Stimulated activated CD8-positive, alpha-beta memory T cell treated with anti-CD3 and anti-CD28 coated beads, Interleukin-4, amount 100 ng/mL, for 1 hour (primary cell): ENCODE measurements at regions not wholly inside any gene's neighbourhood (a gene's known extent, or its start where the extent isn't known, plus 50 kb on each side); places are given as distances from the start of the nearest gene placed in this dataset.

Experiments
- DNase-seq, 2 donors: peaks; one replicate each; pipeline ENCODE4 v3.0.0-alpha.2; 2020; ENCODE audit warnings: low read depth in 2 of 2, low spot score in 1 of 2

DNA sequence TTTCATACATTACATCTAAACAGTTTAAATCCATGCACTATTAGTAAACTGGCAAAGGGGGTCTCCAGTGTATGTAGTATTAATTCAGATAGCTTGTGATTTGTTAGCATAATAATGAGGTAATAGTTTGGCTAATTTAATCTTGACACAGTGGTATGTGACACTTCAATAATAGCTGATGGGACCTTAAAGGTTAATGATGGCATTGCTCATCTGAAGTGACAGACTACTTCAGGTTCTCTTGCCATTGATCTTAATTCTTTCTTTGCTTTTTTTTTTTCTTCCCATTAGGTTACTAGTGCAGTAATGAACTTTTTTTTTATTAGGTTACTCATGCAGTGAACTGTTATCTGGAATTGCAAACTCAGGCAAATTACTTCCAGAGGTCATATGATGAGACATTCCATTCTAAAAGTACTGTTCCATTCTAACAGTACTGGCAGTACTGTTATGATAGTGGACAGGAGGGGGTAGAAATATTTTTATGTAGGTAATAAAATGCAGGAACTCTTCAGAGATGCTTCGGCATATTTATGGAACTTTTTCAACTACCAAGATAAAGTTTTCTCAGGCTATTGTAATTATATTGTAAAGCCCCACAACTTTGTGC is 911.3 kb upstream of the LCORL start:
- DNase-seq, result no peak

DNA sequence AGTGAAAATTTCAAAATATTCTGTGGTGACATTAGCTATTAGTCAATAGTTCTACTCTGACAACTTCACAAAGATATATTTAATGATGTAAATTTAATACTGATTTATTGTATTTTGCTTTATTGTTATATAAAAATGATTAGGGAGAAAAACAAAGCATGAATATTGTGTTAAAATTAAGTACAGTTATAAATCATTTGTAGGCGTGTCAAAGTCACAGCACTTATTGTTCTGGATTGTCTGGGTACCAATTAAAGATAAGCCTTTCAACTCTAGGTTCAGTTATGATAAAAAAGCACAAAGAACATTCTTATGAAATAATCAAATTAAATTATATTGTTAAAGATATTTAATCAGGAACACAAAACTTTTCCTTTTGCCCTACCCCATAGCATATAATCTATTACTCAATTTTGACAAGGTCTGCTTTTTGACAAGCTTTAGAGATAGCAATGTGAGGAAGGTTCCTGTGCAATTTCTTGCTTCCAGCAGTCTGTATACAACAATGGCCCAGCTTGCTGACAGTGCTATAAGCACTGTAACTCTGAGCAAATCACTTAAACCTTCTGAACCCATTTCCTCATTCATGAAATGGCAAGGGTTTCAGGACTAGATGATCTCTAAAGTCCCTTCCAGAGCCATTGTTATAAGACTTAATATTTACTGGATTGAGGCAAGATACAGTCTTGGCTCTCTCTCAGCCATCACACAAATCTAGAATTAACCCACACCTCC is 910.3 kb upstream of the LCORL start:
- no peak for DNase-seq

DNA sequence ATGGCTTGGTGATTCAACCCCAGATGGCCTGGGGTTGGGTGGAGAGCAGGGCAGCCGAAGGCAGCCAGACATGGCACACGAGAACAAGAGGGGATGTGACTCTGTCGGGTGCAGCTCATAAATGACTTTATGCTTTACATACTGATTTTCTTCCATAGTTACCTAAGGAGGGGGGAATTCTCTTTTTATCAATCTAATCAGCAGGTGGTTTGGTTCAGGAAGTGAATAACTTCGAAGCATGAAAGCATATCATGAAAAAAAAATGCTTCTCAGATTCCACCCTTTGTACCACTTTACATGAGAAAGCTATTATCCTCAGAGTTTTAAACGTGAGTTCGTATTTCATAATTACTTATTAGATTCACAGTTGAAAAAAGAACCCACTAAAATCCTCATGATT is 908.9 kb upstream of the LCORL start:
- no peak for DNase-seq

DNA sequence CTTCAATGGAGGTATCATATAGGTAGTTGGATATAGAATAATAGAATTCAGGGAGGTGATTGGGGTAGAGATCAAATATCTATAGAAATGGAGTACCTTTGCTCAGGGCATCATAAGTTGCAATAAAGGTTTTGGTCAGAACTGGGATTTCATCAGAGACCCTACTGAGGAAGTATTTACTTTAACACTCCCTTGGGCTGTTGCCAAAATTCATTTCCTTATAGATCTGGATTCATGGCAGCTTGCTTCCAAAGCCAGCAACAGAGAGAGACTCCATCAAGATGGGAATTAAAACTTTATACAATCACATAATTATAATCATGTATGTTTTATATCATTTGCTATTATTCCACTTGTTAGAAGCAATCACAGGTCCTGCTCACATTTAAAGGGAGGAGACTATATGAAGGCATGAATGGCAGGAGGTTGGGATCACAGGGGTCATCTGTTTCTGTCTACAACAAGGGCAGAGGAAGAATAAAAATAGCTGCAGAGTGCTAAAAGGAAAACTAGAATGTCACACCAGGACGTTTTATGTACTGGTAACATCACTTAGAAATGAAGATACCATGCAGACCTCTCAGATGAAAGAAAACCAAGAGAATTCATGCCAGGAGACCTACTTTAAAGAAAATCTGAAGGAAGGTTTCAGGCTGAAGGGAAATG is 902.1 kb upstream of the LCORL start:
- DNase-seq, result no peak

- no peak for DNase-seq
Observed at GRCh38 chr4:18917689-18918088, 896.1 kb upstream of the LCORL start.

GRCh38 chr4:18914182-18914581 is 892.6 kb upstream of the LCORL start:
- DNase-seq, result no peak

DNA sequence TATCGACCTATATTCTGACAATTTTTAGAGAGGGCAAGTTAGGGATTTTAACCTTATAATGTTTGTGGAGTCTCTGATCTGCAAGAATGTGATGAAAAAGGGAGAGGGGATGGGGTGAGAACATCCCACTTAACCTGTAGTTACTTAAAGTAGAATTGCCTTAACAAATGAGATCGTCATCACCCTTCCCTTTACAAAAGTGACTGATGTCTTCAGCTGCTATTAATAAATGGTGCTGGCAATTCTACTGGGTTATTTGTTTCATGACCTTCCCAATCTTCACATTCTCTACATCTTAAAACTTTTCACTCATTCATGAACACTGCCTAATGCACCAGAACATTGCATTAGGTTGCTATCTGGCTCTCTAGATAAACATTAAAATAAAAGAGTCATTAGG is 873.4 kb upstream of the LCORL start:
- DNase-seq, result no peak

DNA sequence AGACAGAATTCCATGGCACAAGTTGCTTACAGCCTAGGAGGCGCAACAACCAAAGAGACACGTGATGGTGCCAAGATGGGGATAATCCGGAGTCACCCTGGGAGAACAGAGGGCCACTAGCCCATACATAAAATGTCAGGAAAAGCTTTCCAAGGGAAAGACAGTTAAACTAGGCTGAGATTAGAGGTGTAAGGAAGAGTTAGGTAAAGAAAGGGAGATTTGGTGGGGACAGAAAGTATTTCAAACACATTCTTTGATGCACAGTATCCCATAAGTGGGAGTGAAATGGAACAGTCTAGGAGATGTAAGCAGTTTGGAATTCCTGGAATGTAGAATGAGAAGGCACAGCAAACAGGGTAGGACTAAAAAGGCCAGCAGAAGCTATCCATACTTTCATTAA is 860.9 kb upstream of the LCORL start:
- DNase-seq, result no peak

GRCh38 chr4:18881556-18881955 is 860.0 kb upstream of the LCORL start:
- DNase-seq, result no peak

DNA sequence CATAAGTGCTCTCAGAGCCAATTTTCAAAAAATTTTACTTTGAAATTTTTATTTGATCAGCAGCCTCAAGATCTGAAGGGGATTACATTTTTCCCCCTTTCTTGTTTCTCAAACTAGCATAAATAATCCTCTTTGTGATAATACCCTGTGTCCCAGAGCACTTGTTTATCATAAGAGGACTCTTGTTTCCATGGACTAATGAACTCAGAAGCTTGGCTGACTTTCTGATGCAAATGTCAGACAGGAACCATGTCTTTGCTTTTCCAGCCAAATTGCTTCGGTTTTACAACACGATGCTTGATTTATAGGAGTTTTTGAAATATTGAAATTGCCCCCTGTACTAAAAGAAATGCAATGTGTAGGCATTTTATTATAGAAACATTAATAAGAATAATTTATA is 859.3 kb upstream of the LCORL start:
- no peak for DNase-seq

- DNase-seq, result no peak
Observed at GRCh38 chr4:18878561-18878960, 857.0 kb upstream of the LCORL start.

GRCh38 chr4:18869166-18869565 is 847.6 kb upstream of the LCORL start:
- DNase-seq, result no peak

DNA sequence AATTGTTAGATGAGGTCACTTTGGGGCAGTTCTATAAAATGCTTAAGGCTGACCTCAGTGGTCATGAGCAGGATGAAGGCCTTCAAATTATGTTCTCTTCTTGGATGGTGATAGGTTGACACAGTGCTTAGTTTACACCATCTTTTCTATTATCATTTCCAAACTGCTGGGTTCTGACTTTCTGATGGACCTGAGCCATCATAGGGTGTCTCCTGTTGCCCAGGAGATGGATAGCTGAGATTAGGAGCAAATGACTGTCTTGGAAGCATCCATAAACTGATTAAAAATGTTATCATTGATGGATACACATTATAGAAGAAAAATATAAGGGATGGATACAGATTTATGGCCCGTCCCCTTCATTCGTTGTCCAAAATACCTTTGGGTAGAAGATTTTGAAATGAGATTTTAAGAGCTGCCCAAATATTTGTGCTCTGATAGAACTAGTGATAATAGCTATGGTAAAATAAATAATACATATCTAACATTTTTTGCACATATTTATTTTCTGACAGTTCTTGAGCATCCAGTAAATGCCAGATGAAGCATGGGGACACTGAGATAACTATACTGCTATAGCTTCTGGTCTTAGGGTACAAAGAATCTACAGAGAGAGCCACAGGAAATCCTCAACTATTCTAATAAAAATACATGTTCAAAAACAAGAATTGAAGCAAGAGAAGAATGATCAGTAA is 839.4 kb upstream of the LCORL start:
- no peak for DNase-seq

DNA sequence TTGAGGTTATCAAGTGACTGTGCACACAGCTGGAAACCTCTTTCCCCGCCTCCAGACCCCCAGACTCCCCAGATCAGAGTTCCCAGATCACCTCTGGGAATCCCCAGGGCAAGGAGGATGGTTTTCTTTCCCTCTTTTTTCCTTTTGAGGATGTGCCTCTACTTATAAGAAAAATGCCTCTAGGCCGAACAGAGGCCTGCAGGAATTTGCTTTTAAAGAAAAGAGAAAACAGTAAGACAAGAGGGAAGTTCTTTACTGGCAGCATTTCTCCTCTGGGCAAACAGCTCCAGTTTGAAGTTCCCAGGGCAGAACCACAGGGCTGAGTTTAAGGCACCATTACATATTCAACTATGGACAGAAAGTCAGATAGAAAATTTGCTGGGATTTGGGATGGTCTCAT is 837.9 kb upstream of the LCORL start:
- DNase-seq, result no peak

DNA sequence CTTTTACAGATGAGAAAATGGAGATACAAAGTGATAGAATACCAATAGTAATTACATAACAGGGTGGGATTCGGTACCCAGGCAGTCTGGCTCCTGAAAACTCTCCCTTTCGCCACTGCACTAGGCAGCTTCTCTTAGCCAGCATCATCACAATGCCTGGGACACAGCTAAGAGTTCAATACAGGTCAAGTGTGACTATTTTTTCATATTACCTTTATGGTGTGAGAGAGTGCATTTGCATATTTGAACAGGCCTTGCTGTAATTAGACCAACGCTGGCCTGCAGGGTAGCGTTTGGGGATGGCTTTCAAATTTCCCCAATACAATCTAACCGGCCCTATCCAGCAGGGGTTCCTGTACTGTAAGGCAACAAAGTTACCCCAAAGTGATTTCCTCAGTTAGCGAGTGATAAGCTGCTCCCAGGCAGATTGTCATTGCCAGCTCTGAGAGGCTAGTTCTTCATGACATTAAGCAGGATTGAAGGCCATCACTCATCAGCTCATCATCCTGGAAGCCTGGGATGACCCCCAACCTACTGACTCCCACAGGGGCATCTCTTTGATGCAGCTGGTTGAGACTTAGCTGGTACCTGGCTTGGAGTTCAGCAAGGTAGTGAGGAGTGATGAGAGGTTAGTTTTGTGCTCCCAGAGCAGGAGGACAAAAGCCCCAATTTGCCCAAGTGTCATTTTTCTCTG is 836.8 kb upstream of the LCORL start:
- DNase-seq, result no peak

GRCh38 chr4:18850867-18851266 is 829.3 kb upstream of the LCORL start:
- DNase-seq, result no peak

- DNase-seq, result no peak
Observed at GRCh38 chr4:18847249-18847890, 825.8 kb upstream of the LCORL start.

DNA sequence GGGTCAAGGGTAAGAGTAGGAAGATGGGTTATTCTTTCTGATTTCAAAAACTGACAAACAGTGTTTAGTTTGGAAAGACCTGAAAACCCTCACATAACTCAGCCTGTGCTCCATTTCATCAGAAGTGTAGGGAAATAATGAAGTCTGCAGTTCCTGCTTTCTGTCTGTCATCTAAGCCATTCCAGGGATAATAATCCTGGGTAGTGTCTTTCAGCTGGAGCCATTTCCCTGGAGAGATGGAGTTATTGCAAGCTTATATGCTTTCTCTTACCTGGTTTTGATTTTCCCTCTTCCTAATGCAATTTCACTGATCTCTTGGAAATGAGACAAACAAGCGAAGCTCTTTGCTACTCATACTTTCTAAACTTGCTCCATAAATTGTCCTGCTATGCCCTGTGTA is 824.8 kb upstream of the LCORL start:
- DNase-seq, result no peak

DNA sequence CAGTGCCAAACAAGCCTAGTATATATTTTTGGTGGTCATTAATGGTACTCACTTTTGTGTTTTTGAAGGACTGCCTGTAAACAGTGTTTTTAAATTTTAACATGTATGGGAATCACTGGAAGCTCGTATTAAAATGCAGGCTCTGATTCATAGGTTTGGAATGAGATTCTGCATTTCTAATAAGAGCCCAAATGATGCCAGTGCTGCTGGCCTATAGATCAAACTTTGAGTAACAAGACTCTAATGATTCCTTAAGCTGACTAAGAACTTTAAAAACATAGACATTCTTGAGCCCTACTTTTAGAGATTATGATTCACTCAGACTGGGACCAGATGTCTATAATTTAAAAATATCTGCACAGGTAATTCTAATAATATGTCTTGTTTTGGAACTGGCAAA is 823.2 kb upstream of the LCORL start:
- no peak for DNase-seq

GRCh38 chr4:18842431-18842830 is 820.9 kb upstream of the LCORL start:
- DNase-seq, result no peak

DNA sequence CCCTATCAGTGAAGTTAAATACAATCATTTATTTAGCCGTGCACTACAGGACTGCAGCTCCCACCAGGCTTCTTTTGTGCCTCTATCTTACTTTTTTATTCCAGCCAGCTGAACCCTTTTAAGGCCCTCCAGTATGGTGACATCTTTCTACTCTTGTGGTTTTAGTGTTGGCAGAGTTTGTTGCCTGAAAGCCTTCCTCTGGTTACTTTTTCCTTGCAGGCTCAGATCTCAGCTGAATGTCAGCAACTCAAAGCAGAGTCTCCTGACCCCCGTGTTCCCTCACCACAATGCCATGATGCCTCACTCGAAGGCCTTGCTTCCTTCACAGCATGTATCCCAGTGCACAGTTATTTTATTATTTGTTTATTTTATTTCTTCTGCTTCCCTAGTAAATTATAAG is 818.9 kb upstream of the LCORL start:
- DNase-seq, result no peak
